ENCODE measurements at regions not wholly inside any gene's neighbourhood (a gene's known extent, or its start where the extent isn't known, plus 50 kb on each side); places are given as distances from the start of the nearest gene placed in this dataset.

GRCh38 chr1:5244631-5245285 is 590.3 kb downstream of the AJAP1 start:
- intact Hi-C loops (cut with micrococcal nuclease; ENCODE audit: unreplicated experiment), result no loop called here
- Mint-ChIP-seq H3K27ac (ENCODE audit: unreplicated experiment) (no peak overlapping the region), H3K4me3 (ENCODE audit: low read depth, unreplicated experiment) (no peak overlapping the region)

GRCh38 chr1:5242850-5243249 is 588.4 kb downstream of the AJAP1 start:
- no peaks in the 10 kb centered on the region for H3K27me3 Mint-ChIP-seq (ENCODE audit: unreplicated experiment)
- no peak for TF ChIP-seq CTCF (IDR thresholded peaks at IDR 0.05; ENCODE audit: unreplicated experiment)
- intact Hi-C loops (cut with micrococcal nuclease; ENCODE audit: unreplicated experiment), result no loop called here
- CTCF ChIA-PET, result no interaction called here
- no peak overlapping the region for H3K4me3 Mint-ChIP-seq (ENCODE audit: low read depth, unreplicated experiment)
- BruUV-seq (replicated peaks), result no TSS peak
- H3K36me3 Mint-ChIP-seq (ENCODE audit: insufficient read depth, unreplicated experiment), result no peaks in the 10 kb centered on the region
- no peak for DNase-seq
- peaks cover 23% of the 10 kb centered on the region for H3K9me3 Mint-ChIP-seq (ENCODE audit: low read depth, unreplicated experiment)
- no peak overlapping the region for H3K27ac Mint-ChIP-seq (ENCODE audit: unreplicated experiment)
- no peaks in the 10 kb centered on the region for H3K4me1 Mint-ChIP-seq (ENCODE audit: low read depth, unreplicated experiment)

More at GRCh38 chr1:5244631-5245285, 590.3 kb downstream of the AJAP1 start:
- Mint-ChIP-seq H3K36me3 (ENCODE audit: insufficient read depth, unreplicated experiment) (no peaks in the 10 kb centered on the region), H3K4me1 (ENCODE audit: low read depth, unreplicated experiment) (no peaks in the 10 kb centered on the region), H3K9me3 (ENCODE audit: low read depth, unreplicated experiment) (peaks cover 14% of the 10 kb centered on the region), H3K27me3 (ENCODE audit: unreplicated experiment) (no peaks in the 10 kb centered on the region)
- DNase-seq, result no peak
- no TSS peak for BruUV-seq (replicated peaks)
- TF ChIP-seq CTCF (IDR thresholded peaks at IDR 0.05; ENCODE audit: unreplicated experiment), result no peak
- CTCF ChIA-PET, result no interaction called here

- intact Hi-C loops (cut with micrococcal nuclease; ENCODE audit: unreplicated experiment), result no loop called here
- H3K4me3 Mint-ChIP-seq (ENCODE audit: low read depth, unreplicated experiment), result no peak overlapping the region
- no TSS peak for BruUV-seq (replicated peaks)
These were observed 585.5 kb downstream of the AJAP1 start for GRCh38 chr1:5239911-5240310.

GRCh38 chr1:5238351-5239130 is 584.1 kb downstream of the AJAP1 start:
- CTCF ChIA-PET, result no interaction called here
- Mint-ChIP-seq H3K27me3 (ENCODE audit: unreplicated experiment) (no peaks in the 10 kb centered on the region), H3K4me1 (ENCODE audit: low read depth, unreplicated experiment) (no peaks in the 10 kb centered on the region), H3K36me3 (ENCODE audit: insufficient read depth, unreplicated experiment) (no peaks in the 10 kb centered on the region), H3K27ac (ENCODE audit: unreplicated experiment) (no peak overlapping the region), H3K9me3 (ENCODE audit: low read depth, unreplicated experiment) (peaks cover 20% of the 10 kb centered on the region), H3K4me3 (ENCODE audit: low read depth, unreplicated experiment) (no peak overlapping the region)
- DNase-seq, result no peak
- TF ChIP-seq CTCF (IDR thresholded peaks at IDR 0.05; ENCODE audit: unreplicated experiment), result no peak
- intact Hi-C loops (cut with micrococcal nuclease; ENCODE audit: unreplicated experiment), result no loop called here
- no TSS peak for BruUV-seq (replicated peaks)

More at GRCh38 chr1:5239911-5240310, 585.5 kb downstream of the AJAP1 start:
- no peak overlapping the region for H3K27ac Mint-ChIP-seq (ENCODE audit: unreplicated experiment)
- H3K36me3 Mint-ChIP-seq (ENCODE audit: insufficient read depth, unreplicated experiment), result no peaks in the 10 kb centered on the region
- no peaks in the 10 kb centered on the region for H3K27me3 Mint-ChIP-seq (ENCODE audit: unreplicated experiment)
- H3K9me3 Mint-ChIP-seq (ENCODE audit: low read depth, unreplicated experiment), result peaks cover 16% of the 10 kb centered on the region
- H3K4me1 Mint-ChIP-seq (ENCODE audit: low read depth, unreplicated experiment), result no peaks in the 10 kb centered on the region
- CTCF ChIA-PET, result interaction anchor here (0.7 kb wide), 1 partner anchor 677 kb away, joined by 8 read pairs; no protein-coding TSS in a partner anchor
- no peak for DNase-seq
- no peak for TF ChIP-seq CTCF (IDR thresholded peaks at IDR 0.05; ENCODE audit: unreplicated experiment)
